Stimulated activated CD4-positive, alpha-beta T cell treated with anti-CD3 and anti-CD28 coated beads, Interleukin-4, amount 100 ng/mL, for 4 hours (primary cell): ENCODE measurements at regions not wholly inside any gene's neighbourhood (a gene's known extent, or its start where the extent isn't known, plus 50 kb on each side); places are given as distances from the start of the nearest gene placed in this dataset.

Experiments
- DNase-seq, 2 experiments: peaks; one replicate each; pipeline ENCODE4 v3.0.0-alpha.2; 2020

DNA sequence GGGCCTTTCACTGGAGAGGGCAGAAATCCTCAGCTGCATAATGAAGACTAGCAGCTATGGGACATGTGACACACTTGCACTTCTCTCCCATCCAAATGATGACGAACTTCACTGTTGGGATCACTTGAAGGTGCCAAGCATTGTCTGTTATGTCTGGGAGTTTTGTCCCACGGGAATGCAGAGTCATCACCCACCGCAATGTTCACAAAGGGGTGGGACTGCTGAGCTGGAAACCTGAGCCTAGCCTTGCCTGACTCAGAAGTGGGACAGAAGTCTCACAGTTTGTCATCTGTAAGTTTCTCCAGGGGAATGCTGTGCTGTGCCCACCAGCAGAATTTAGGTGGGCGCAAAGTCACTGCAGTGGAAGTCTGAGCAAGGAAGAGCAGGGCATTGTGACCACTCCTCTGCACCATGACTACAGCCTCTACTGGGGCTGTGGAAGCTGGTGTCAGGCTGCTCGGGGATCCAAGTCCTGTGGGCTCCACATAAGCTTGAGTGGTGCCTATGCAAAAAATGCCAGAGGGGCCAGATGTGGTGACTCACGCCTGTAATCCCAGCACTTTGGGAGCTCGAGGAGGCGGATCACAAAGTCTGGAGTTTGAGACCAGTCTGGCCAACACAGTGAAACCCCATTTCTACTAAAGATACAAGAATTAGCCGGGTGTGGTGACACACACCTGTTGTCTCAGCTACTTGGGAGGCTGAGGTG is 472.0 kb upstream of the CNTNAP2 start:
- no peak for DNase-seq

DNA sequence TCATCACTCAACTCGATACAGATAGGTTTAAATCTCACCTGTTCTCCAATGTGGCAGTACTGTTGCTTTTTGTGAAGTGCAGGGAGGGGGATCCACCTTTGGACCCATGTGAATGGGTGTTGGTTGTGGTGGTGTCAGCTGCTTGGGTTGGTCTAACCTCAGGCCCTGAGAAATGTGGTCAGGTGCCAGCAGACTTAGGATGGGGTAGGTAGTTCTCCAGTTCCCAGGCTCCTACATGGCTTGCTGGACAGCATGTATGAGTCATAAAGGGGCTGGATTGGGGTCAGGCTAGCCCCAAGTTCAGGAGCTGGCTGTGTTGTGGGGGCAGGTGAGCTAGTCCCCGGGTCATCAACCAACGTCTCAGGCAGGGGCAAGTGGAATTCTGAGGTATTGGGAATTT is 472.6 kb upstream of the CNTNAP2 start:
- no peak for DNase-seq

DNA sequence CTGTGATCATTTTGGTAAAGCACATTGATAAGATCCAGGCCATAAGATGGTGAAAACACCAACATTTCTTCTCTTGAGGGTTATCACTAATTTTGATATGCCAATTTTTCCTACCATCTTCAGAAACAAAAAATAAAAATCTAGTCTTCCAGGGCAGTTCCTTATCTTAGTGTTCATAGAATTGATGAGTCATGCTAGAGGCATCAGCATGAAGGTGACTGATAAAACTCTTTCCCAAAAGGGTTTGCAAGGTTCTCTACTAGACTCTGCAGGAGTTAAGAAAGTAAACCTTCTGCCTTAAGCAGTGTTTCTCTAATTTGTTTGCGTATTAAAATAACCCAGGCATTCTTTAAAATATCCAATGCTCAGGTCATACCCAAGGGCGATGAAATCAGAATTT is 483.1 kb upstream of the CNTNAP2 start:
- DNase-seq = no peak

DNA sequence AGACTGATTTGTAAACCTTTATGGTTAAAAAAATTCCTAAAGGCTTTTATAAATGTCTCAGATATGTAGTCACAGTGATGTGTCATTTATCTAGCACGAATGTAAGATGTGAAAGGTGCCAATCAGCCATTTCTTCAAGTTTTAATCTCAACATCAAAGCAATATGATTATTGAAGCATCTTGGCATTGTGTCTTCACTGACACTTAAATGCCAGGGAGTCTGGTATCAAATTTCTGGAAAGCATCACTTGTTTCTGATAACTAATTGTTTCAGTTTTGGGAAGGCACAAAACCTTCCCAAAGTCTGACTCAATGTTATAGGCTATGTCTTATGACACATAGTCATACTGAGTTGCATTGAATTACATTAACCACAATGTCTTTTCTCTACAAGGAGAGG is 492.0 kb upstream of the CNTNAP2 start:
- no peak for DNase-seq

DNA sequence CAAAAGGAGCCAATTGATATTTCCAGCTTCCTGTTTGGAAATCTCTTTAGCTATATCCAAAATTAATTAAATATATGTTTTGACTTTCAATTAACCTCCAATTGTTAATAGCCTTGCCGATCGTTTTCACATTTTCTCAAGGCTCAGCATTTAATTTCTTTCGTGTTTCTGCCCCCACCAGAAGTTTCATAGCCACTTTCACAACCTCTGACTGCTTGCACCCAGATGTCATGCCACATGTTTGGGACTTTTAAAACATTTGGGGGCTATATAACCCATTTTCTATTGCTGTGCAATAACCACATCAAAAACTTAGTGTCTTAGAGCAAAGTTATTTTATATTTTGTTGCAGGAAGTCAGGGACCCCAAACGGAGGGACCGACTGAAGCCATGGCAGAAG is 510.6 kb upstream of the CNTNAP2 start:
- DNase-seq = no peak

DNA sequence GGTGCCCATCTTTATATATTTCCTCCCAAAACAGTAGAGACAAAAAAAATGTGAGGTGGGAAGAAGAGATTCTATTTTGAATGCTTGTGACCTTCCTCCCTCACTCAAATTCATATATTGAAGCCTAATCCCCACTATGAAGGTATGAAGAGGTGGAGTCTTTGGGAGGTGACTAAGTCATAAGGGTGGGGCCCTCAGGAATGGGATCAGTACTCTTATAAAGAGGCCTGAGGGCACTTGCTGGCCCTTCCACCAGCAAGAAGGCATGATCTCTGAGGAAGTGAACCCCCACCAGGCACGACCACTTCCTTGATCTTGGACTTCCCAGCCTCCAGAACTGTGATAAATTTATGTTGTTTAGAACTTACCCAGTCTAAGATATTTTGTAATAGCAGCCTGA is 517.2 kb upstream of the CNTNAP2 start:
- DNase-seq = no peak

DNA sequence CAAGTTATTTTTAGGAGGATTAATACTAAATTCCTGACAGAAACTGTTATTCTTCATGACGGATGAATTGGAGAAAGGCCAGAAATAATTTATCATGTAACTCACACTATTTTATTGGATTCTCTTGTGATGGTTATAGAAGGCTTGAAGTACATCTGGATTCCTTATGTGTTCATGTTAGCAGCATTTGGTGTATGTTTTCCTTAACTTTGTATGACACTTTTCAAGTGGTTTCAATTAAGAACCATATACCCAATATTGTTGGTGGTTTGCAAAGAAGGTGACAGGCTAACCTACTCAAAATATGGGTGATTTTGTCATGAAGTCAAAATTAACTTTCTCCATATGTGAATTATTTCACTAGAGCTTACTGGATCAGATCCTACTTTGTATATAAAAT is 532.2 kb upstream of the CNTNAP2 start:
- no peak for DNase-seq

DNA sequence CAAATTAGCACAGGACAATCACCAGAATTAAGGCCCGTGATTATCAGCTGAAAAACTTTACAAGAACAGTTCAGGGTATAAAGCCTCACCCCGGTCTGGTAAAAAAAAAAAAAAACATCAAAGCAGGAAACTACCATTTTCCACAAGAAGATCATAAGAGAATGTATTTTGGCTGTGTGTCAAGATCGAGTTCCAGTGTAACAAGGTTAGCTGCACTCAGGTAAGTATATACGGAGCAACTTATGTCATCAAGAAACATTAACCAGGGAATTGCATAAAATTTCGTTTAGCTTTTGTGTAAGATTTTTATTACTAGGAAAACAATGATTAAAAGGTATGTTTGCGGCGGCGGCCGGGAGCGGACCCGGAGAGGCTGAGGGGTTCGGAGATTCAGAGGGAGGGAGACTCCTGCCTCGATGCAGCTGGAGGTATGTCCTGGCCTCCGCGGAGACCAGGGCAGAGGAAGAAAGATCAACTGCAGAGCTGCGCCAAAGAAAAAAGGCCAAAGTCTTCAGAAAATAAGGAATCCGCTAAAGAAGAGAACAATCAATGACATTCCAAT is 533.8 kb upstream of the CNTNAP2 start:
- DNase-seq = no peak

DNA sequence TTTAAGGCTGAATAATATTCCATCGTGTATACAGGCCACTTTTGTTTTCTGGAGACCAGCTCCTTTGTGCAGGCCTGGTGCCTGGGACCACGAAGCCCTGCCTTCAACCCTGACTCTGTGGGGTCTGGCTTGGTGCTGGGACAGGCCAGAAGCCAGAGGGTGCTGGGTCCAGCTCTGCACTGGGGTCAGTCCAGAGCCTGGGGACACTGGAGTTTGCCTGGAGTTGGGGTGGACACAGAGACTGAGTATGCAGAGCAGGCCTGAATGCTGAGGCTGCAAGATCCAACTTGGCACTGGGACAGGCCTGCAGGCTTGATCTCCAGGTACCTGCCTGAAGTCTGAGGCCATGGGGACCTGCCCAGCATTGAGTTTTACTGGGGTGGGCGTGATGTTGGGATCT is 558.8 kb upstream of the CNTNAP2 start:
- DNase-seq = no peak

DNA sequence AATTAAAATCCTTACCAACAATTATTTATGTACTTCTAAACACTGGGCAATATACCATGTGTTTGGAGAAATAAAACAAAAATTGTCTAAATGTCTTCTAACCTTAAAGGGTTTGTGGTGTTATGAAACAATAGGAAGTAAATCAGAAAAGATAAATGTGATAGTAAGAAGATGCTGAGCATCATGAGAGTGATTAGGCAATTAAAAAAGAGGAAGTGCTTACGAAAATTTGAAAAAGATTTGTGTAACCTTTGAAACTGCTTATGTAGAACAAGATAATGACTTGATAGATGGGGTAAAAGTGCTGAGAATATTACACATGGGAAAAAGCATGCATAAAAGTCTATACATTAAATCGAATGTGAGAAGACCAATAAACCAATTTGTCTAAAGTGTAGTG is 573.4 kb upstream of the CNTNAP2 start:
- DNase-seq = no peak

DNA sequence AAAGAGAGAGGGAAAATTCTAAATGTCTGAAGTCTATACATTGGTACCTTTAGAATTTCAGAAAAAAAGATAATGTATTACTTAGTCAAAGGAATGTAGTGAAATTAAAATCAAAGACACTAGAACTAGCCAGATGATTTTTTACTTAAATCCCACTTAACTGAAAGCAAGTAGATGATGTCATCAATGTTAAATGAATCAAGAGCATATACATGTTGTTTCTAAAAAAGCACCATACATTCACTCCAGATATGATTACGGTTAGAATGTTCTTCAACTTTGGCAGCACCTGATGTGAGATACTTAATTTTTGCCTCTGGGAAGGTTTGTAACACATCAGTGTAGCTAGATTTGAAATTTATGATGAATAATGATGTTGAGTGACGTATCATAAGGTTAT is 576.7 kb upstream of the CNTNAP2 start:
- DNase-seq = no peak

DNA sequence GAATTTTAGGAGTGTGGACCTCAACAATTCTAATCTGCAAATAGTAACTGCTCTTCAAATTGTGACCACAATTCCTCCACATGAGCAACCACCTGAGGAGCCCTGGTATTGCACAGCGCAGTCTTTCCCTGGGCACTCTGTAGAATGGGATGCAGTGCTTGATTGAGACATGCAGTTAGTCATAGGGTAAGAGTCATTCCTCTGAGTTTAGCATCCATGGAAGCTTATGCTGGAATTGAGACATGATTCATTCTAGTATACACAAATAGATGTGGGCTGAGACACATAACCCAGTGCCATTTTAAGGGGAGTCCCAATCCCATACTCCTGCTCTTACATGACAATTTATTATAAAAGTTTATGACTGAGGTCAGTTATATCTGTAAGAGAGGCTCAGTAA is 582.3 kb upstream of the CNTNAP2 start:
- no peak for DNase-seq

DNA sequence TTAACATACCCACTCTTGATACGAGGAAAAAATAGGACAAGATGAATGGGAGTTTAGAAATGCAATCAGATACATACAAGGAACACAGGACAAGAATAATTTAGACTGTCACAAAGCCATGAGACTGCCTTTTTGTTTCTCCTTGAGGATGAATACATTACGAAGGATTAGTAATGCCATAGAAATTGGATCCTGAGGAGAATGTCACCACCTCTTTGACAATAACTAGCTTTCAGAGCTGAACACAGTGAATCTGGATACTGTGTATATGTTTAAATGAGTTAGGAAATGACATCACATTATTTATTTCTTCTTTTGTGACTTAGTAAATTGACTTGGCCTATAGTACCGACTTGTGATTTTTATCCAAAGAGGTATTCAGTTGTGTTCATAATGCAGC is 596.3 kb upstream of the CNTNAP2 start:
- DNase-seq = no peak

DNA sequence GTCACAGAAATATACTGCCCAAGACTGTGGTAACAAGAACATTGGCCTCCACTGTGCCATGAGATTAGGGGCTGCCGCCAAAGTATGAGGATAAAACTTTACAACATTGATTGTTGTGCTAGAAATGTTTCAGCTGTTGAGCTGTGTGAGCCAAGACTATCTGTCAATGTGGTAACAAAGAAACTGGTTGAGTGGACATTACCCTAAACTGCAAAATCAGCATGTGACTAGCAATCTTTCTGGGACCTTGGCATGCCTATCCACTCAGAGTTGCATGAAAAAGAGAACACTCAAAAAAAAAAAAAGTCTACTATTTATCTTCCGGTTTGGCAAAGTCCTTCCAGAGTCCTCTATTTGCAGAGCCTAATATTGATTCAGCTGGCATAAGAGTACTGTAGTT is 605.6 kb upstream of the CNTNAP2 start:
- no peak for DNase-seq

DNA sequence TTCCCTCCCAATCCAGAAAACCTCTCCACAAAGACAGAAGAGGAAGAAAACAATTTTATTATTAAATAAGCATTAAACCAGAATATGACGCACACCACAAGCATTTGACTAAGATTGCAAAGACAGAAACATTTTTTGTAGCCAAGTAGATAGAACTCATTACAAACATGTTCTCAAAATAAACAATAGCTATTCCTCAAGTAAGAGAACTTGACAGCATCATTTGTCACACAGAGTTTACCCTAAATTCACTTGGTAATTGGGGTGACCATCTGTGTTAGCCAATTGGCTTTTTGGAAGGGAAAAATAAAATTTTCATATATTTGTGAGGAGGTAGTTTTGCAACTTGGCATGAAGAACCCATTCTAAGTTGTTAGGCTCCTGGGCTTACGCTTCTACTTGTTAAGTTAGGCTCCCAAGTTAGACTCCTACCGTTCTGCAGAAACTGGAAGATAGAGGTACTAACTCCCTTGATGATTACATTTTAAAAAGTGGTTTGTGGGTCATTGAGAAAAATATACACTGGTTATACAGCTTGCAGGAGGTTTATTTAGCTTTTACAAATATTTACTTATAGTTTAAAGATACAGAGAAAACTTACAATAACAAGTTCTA is 618.6 kb upstream of the CNTNAP2 start:
- no peak for DNase-seq

DNA sequence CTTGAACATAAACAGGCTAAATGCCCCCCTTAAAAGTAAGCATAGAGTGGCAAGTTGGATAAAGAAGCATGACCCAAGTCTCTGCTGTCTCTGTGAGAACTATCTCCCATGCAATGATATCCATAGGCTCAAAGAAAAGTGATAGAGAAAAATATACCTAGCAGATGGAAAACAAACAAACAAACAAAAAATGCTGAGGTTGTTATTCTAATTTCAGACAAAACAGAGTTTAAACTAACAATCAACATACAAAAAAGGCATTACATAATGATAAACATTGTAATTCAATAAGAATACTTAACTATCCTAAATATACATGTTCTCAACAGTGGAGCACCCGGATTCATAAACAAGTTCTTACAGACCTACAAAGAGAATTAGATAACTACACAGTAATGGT is 626.2 kb upstream of the CNTNAP2 start:
- no peak for DNase-seq

DNA sequence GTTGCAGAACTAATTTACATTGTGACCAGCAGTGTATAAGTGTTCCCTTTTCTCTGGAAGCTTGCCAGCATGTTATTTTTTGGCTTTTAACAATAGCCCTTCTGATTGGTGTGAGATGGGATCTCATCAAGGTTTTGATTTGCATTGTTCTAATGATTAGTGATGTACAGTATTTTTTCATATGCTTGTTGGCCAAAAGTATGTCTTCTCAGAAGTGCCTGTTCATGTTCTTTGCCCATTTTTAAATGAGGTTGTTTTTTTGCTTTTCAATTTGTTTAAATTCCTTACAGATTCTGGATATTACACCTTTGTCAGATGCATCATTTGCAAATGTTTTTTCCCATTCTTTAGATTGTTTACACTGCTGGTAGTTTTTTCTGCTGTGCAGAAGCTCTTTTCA is 627.0 kb upstream of the CNTNAP2 start:
- no peak for DNase-seq

DNA sequence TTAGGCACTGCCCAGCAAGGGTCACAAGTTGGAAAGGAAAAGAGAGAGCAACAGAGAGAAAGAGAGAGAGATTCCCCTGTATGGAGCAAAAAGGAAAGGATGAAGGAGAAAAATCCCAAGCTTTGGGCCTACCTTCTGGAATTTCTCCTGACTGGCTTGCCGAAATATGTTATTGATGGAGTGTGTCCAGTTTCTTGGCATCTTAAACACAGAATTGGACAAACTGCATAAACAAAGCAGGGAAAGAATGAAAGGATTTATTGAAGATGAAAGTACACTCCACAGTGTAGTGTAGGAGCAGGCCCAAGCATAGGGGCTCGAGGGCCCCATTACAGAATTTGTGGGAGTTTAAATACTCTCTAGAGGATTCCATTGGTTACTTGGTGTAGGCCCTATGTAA is 627.8 kb upstream of the CNTNAP2 start:
- no peak for DNase-seq

DNA sequence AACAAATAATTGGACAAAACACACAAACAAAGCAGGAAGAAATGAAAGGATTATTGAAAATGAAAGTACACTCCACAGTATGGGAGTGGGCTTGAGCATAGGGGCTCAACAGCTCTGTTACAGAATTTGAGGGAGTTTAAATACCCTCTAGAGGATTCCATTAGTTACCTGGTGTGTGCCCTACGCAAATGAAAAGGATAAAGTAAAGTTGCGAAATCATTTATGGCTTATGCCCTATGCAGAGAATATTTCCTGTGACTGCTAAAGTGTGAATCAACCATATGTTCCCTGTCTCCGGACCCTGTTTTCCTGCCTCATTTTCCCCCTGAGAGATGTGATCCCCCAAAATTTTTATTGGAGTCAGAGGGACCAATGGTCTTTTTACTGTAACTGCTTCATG is 634.6 kb upstream of the CNTNAP2 start:
- no peak for DNase-seq

DNA sequence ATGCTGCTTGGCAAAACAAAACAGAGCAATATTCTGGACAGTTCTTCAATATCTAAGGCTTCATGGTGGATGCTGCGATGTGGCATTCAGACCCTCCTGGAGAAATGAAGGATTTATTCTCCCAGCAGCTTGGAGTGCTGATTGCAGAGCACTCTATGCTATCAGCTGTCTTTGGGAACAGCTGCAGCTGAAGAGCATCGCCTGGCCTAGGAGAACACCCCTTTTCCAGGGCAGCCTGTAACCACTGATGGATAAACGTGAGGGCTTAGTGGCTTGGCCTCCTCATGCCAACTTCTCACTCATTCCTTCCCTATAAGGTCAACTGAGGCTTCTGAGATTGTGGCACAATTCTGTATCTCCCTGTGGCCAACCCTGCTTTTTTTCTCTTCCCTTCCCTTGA is 638.1 kb upstream of the CNTNAP2 start:
- no peak for DNase-seq

DNA sequence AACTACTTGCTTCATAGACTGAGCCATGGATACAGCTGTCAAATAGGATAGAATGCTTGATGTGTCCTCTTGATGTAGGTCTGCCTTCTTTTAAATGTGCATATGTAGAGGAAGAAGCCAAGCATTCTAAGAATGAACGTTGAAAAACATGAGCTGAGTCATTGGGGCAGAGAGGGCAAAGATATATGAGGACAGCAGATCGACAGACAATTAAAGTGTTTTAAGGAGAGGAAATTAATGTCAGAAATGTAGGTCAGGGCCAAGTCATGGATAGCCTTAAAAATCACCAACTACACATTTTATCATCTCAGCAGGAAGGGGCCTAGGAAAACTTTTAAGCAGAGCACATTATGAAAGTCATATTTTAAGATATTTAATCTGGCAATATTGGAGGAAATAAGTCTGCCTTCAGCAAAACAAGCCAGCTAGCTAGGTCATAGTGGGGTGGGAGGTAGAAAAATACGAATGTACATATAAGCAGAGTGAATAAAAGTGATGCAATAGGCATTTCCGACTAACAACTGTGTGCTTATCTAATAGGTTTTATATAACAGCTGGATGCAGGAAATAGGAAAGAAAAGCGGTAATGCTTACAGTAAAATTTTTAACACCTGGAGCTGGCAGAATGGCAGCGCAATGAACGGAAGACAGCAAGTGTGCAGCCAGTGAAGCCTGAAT is 638.3 kb upstream of the TPK1 start:
- no peak for DNase-seq

DNA sequence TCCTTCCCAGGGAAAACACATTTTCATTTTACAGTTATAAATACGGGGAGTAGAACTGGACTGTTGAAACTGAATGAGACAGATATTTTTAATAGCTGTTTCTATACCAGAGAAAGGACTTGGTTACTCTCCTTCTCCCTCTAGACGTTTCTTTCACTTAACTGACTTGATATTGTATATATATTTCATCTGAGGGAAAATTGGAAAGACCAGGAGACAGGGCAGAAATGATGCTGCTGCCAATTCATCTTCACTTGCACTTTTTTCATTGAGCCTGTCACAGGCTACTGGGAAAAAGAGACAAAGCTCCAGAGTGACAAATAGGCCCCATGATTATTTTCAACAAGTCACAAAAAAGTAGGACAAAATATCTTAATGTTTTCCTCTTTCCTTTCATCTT is 636.0 kb upstream of the TPK1 start:
- no peak for DNase-seq

DNA sequence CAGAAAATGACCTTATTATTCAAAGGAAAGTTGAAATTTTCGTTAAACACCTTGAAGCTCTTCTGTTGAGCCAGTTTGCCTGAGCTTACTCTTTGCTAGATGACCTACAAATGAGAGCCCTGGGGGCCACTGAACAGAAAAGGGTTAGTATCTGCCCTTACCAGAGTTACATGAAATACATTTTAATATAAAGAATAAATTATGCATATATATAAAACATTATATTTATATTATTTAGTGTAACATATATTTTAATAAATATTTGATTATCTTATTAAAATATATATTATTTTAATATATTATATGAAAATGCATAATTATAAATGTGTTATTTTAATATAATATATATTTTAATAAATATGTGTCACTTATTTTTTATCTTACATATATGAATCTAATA is 628.4 kb upstream of the TPK1 start:
- DNase-seq = no peak

DNA sequence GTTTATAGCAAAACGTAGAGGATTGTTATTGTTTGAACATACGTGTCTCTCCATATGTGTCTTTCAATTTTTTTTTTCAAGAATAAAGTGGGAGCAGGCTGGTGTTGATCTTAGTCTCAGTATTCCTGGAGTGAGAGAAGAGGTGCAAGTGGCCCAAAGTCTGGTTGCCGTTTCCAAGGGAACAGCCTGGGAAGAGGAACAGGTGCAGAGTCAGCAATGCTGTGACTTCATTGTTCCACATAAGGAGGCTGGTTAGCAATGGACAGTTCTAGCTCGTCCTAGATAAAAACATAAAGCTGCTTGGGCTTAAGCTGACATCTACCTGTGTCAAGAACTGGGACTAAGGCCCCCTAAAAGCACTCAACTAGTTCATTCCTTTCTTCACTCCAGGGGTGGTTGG is 626.6 kb upstream of the TPK1 start:
- DNase-seq = no peak
